ENCODE measurements at regions not wholly inside any gene's neighbourhood (a gene's known extent, or its start where the extent isn't known, plus 50 kb on each side); places are given as distances from the start of the nearest gene placed in this dataset.

DNA sequence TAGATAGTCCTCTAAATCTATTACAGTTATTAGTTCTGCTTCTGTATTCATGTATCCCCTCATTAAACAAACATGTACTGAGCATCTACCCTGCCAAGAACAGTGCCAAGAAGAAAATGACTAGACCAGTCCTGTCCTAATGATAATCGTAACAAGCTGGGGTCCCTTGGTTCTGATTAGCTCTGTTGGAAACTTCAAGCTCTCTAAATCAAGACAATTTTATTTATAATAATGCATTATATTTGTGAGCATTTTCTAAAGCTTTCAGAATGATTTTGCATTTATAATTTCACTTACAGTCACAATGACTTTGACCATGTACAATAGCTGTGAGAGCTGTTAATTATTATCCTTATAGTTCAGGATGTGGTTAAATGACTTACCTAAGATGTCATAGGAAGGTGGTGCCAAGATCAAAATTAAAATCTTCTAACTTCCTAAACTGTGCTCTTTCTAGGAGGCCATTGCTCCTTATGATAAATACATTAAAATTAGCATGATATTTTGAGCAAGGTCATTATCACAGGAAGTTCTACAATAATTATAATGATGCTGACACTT is 336.5 kb upstream of the SLC39A10 start:
- DNase-seq (ENCODE audit: low read depth): no peak
- TF ChIP-seq, protein P1, sequence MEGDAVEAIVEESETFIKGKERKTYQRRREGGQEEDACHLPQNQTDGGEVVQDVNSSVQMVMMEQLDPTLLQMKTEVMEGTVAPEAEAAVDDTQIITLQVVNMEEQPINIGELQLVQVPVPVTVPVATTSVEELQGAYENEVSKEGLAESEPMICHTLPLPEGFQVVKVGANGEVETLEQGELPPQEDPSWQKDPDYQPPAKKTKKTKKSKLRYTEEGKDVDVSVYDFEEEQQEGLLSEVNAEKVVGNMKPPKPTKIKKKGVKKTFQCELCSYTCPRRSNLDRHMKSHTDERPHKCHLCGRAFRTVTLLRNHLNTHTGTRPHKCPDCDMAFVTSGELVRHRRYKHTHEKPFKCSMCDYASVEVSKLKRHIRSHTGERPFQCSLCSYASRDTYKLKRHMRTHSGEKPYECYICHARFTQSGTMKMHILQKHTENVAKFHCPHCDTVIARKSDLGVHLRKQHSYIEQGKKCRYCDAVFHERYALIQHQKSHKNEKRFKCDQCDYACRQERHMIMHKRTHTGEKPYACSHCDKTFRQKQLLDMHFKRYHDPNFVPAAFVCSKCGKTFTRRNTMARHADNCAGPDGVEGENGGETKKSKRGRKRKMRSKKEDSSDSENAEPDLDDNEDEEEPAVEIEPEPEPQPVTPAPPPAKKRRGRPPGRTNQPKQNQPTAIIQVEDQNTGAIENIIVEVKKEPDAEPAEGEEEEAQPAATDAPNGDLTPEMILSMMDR (conservative IDR thresholded peaks at IDR 0.05; ENCODE audit: low read depth, low read length): no peak
- H3K4me3 ChIP-seq (ENCODE audit: low read depth, low read length): no peak overlapping the region

- TF ChIP-seq, protein P1 (conservative IDR thresholded peaks at IDR 0.05; ENCODE audit: low read depth, low read length): no peak
- DNase-seq (ENCODE audit: low read depth): no peak
- H3K4me3 ChIP-seq (ENCODE audit: low read depth, low read length): no peak overlapping the region
Observed at GRCh38 chr2:195319548-195320412, 337.2 kb upstream of the SLC39A10 start.

DNA sequence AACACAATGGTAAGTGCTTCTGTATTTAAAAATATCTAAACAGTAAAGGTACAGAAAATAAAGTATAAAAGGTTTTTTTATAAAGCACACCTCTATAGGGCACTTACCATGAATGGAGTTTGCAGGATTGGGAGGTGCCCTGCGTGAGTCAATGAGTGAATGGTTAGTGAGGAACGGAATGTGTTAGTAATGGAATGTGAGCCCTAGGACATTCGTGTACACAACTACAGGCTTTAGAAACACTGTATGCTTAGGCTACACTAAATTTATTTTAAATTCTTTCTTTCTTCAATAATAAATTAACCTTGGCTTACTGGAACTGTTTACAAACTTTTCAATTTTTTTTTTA is 337.9 kb upstream of the SLC39A10 start:
- TF ChIP-seq, protein P1 (conservative IDR thresholded peaks at IDR 0.05; ENCODE audit: low read depth, low read length): no peak
- no peak overlapping the region for H3K4me3 ChIP-seq (ENCODE audit: low read depth, low read length)
- DNase-seq (ENCODE audit: low read depth): peak; percentile 73

DNA sequence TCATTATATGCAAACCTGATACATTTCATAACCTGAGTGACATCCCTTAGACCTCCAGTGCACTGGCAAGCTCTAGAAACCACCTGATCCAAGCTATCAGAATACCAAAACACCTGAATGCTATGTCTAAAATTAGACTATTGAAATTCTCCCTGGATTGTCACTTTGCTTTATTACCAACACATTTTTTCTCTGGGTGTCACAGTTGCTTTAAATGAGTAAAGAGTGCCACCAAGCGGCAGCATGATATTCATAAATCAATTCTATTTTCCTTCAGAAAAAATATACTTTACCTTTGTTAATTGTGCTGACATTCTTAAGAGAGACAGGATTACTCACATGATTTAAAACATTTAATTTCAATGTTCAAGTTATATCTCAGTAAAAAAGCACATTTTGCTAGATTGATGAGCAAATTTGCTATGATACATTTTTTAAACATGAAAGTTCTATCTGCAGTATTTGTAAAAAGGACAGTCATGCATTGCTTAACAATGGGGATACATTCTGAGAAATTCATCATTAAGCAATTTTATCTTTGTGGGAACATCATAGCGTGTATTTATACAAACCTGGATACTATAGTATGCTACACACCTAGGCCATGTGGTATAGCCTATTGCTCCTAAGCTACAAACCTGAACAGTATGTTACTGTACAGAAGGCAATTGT is 338.4 kb upstream of the SLC39A10 start:
- TF ChIP-seq, protein P1 (conservative IDR thresholded peaks at IDR 0.05; ENCODE audit: low read depth, low read length): peak; percentile 65
- H3K4me3 ChIP-seq (ENCODE audit: low read depth, low read length): no peak overlapping the region
- DNase-seq (ENCODE audit: low read depth): no peak

DNA sequence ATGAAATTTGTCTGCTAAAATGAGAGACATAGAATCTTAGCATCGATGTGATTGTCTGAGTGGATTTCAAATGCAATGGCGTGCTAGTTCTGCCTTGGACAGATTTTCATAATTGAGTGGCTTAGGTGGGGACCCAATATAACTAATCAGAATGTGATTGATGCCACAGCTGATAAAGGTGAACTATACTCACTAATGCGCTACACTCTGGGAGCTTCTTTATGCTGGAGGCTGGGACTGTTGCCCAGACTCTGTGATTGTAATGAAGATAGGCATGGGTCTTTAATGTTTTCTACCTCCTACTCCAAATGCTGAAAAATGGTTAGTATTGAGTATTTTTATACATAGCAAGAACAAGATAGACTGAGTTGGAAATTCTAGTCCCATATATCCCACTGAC is 339.5 kb upstream of the SLC39A10 start:
- no peak overlapping the region for H3K4me3 ChIP-seq (ENCODE audit: low read depth, low read length)
- TF ChIP-seq, protein P1 (conservative IDR thresholded peaks at IDR 0.05; ENCODE audit: low read depth, low read length): no peak
- no peak for DNase-seq (ENCODE audit: low read depth)

DNA sequence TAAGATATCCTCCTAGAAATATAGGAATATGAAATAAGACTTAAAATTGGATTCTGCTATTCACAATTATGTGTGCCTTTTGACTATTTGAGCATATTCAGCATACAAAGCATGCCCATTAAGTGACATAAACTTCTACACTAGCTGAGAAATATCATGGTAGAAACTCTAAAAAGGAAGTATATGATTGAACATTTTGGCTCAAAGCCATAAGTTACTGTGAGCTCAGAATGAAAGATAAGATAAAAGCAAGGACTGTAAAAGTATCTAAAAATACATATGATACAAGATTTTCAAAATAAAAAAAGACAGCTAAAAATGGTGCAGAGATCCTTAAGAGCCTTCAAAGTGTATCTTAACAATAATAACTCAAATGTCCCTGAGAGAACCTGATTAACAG is 340.5 kb upstream of the SLC39A10 start:
- no peak overlapping the region for H3K4me3 ChIP-seq (ENCODE audit: low read depth, low read length)
- TF ChIP-seq, protein P1 (conservative IDR thresholded peaks at IDR 0.05; ENCODE audit: low read depth, low read length): no peak
- DNase-seq (ENCODE audit: low read depth): no peak
